Skin epidermis (tissue), 12 donors: ENCODE measurements at regions not wholly inside any gene's neighbourhood (a gene's known extent, or its start where the extent isn't known, plus 50 kb on each side); places are given as distances from the start of the nearest gene placed in this dataset.
"Not testable (repeated sequence)": the region's sequence is repeated elsewhere in the genome, so short reads cannot be mapped to it uniquely, and the experiment has no call there.

Source experiments
- H3K27ac ChIP-seq, 21 experiments: fragments of 200-600 bp; sonication (generic) in 11 of 21; one replicate each; pipeline ENCODE4 v1.5.0; 2020; ENCODE audit warnings: mild to moderate bottlenecking in 3 of 21, inconsistent platforms in 2 of 21, moderate library complexity in 2 of 21
- H3K4me3 ChIP-seq, 7 experiments: fragments of 200-600 bp; sonication (generic) in 2 of 7; one replicate each; pipeline ENCODE4 v1.5.0; 2020; ENCODE audit warnings: inconsistent platforms in 2 of 7, mild to moderate bottlenecking in 2 of 7, moderate library complexity in 1 of 7

DNA sequence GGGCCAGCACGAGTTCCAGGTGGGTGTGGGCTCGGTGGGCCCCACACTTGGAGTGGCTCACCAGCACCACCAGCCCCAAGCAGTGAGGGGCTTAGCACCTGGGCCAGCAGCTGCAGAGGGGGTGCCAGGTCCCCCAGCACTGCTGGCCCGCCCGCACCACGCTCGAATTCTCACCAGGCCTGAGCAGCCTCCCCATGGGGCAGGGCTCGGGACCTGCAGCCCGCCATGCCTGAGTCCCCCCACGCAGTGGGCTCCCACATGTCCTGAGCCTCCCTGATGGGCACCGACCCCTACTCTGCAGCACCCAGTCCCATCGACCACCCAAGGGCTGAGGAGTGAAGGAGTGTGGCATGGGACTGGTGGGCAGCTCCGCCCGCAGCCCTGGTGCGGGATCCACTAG is 593.4 kb downstream of the GABRG1 start:
- no peak overlapping the region for H3K4me3 ChIP-seq
- no peak overlapping the region for H3K27ac ChIP-seq

GRCh38 chr4:45527160-45527559 is 596.7 kb downstream of the GABRG1 start:
- H3K27ac ChIP-seq, result no peak overlapping the region
- H3K4me3 ChIP-seq, result no peak overlapping the region

GRCh38 chr4:45518832-45519231 is 605.0 kb downstream of the GABRG1 start:
- no peak overlapping the region for H3K4me3 ChIP-seq
- H3K27ac ChIP-seq, result no peak overlapping the region

DNA sequence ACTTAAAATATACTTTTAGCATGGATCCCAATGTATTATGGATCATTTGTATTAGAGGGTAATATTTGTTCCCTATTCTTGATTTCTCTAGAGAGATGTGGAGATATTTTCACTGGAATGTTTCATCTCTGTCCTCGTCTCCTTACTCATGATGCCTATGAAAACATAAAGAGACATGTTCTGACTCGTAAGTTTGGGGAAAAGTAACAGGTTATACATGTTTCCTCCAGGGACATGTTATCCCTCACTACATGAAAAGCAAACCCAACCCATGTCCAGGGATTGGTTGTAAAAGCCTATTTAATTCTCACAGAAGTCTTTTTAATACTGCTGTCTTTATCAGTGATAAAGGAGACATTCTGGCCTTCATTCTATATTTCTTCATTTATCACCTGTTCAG is 621.4 kb downstream of the GABRG1 start:
- no peak overlapping the region for H3K4me3 ChIP-seq

DNA sequence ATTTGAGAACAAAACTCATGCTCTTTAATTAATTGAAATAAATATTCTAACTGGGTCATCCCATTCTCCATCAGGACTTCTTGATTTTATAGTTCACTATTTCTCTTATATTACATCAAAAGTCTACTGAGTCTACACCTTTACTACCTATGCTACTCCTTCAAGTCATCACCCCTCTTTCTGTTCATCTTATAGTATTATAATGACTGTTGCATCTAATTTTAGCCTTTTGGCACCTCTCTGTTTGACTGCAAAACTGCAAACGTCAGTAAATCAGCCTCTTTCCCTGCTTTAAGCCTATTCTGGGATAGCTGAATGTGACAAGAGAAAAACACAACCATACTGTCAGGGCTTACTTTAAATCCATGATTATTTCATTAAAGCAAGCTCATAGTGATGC is 639.1 kb downstream of the GABRG1 start:
- H3K4me3 ChIP-seq, result no peak overlapping the region
- H3K27ac ChIP-seq, result no peak overlapping the region

More for the DNA sequence above, 621.4 kb downstream of the GABRG1 start:
- H3K27ac ChIP-seq, result no peak overlapping the region

DNA sequence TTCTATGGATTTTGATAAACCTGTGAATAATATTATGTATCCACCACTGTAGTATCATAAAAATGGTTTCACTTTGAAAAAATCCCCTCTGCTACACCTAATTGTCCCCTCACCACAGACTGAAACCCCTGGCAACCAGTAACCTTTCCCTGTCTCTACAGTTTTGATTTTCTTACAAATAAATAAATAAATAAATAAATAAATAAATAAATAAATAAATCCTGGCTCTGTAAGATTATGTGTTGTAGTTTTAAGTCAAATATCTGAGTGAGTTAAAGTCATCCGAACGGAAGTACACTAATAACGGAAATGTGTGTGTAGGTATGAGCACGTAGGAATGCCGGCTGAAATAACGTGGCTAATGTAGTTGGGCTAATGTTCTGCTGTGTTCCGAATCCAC is 641.5 kb downstream of the GABRG1 start:
- no peak overlapping the region for H3K4me3 ChIP-seq

GRCh38 chr4:45477311-45477733 is 646.5 kb downstream of the GABRG1 start:
- Histone ChIP-seq H3K27ac (no peak overlapping the region), H3K4me3 (no peak overlapping the region)

More for the DNA sequence above, 641.5 kb downstream of the GABRG1 start:
- H3K27ac ChIP-seq, result no peak overlapping the region

GRCh38 chr4:45475548-45475947 is 648.3 kb downstream of the GABRG1 start:
- no peak overlapping the region for H3K27ac ChIP-seq
- H3K4me3 ChIP-seq, result no peak overlapping the region

DNA sequence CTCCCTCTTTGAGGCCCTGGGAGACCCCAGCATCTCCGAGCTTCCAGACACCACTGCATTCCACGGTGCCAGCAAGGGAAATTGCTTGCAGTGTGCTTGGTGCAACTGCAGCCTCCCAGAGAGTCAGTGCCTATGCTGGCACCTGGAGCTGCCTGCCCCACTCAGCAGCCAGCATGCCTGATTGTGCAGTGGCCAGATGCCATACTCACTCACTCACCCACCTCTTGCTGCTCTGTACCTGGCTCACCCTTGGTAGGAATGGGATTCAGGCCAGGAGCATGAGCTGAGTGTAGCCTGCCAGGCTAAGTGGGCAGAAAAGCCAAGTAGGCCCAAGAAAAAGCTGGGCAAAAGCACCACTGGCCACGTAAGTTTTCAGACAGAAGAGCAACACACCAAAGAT is 651.4 kb downstream of the GABRG1 start:
- Histone ChIP-seq H3K27ac (no peak overlapping the region), H3K4me3 (no peak overlapping the region)

GRCh38 chr4:45471335-45471734 is 652.5 kb downstream of the GABRG1 start:
- Histone ChIP-seq H3K4me3 (no peak overlapping the region), H3K27ac (no peak overlapping the region)

DNA sequence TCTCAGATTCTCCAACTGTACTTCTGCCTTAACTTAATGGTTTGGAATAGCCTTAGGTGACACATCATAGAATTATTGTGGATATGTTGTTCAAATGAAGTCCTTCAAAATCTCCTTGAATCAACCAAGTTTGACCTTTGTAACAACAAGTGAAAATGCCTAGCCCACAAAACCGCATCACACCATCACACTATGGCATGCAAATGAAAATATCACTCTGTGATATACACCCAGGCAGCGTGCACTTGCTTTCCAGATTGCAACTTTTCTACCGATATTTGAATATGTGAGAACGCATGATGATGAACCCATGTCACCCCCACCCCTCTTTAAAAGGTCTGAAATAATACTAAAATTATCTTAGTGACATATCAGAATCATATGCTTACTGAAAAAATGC is 656.7 kb downstream of the GABRG1 start:
- no peak overlapping the region for H3K27ac ChIP-seq

DNA sequence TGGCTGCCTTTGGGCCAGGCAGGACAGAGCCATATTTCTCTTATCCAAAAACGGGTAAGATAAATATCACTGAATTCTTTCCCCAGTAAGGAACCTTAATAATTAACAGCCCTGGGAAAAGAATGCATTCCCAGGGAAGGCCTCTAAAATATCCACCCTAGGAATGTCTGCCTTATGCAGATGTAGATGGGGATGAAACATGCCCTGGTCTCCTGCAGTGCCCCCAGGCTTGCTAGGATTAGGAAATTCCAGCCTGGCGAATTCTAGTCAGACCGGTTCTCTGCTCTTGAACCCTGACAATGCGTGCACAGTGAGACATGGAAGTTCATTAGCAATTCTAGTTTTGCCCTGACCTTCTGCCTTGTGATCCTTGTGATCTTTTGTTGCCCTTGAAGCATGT is 663.7 kb downstream of the GABRG1 start:
- not testable (repeated sequence) for H3K4me3 ChIP-seq, H3K27ac ChIP-seq

More for the DNA sequence above, 656.7 kb downstream of the GABRG1 start:
- no peak overlapping the region for H3K4me3 ChIP-seq

DNA sequence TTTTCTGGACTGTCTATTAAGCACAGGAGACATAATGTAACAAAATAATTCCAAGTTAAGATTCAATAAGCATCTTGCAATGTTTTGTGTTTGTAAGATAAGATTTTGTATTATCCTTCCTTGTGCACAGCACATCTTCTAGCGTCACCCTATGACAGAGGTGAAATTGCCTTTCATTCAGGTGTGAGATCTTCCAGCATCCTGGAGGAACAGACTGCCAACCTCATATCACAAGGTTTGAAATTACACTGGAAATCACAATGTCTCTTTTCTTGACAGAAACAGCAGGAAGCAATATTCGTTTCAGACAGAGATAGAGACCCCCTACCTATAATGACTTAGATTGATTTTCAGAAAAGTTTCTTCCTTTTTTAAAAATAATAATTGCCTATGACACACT is 668.6 kb downstream of the GABRG1 start:
- Histone ChIP-seq H3K4me3 (no peak overlapping the region), H3K27ac (no peak overlapping the region)

GRCh38 chr4:45453258-45453853 is 670.5 kb downstream of the GABRG1 start:
- Histone ChIP-seq H3K27ac (no peak overlapping the region), H3K4me3 (no peak overlapping the region)

DNA sequence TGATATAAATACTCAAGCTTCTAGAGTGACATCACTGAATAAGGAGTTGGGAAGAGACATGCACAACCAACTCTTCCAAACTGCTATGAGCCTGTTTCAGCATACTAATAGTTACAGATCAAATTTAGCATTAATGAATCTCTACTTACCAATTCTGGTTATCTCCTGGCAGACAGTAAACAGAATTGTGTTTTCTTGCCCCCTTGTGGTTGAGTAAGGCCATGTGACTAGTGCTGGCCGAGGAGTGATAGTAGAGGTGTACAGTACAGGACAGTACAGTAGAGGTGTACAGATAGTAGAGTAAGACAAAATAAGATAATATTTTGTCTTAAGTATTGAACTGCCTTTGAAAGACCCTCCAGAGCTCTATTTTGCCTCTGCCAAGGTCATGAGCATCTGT is 681.4 kb downstream of the GABRG1 start:
- Histone ChIP-seq H3K4me3 (no peak overlapping the region), H3K27ac (no peak overlapping the region)

DNA sequence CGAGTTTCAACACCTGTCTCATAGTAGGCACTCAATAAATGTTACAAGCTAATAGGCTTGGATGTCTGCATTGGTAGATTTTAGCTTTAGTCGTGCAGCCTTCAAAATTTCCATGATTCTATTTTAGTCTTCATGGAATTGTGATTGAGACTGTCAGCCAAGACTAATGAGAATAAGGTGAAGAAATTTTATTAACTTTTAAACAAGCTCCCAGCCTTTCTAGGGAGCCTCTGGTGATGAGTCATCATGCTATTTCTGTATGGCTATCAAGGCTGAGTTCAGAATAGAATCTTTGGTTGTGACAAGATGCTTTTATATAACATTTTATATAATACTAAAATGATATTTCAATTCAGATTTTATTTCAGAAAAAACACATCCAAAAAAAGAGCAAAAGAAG is 685.8 kb downstream of the GABRG1 start:
- Histone ChIP-seq H3K27ac (no peak overlapping the region), H3K4me3 (no peak overlapping the region)

DNA sequence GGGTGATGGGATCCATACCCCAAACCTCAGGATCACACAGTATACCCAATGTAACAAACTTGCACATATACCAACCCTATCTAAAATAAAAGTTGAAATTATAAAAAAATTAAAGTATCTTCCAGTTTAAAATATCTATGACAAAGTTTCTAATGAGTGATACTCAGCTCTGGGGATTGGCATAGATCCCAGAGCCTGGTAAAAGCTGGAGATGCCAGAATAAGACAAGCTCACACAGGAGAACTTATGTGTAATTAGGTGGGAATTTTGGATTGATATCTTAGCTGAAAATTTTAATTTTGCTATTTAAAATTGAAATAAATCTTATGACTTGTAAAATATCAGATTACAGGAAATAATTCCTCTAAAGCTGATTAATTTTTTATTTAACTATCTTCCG is 686.5 kb downstream of the GABRG1 start:
- Histone ChIP-seq H3K4me3 (no peak overlapping the region), H3K27ac (no peak overlapping the region)

GRCh38 chr4:45425135-45425534 is 698.7 kb downstream of the GABRG1 start:
- no peak overlapping the region for H3K4me3 ChIP-seq
- no peak overlapping the region for H3K27ac ChIP-seq

GRCh38 chr4:45423896-45424295 is 697.5 kb upstream of the GNPDA2 start:
- Histone ChIP-seq H3K27ac (no peak overlapping the region), H3K4me3 (no peak overlapping the region)

DNA sequence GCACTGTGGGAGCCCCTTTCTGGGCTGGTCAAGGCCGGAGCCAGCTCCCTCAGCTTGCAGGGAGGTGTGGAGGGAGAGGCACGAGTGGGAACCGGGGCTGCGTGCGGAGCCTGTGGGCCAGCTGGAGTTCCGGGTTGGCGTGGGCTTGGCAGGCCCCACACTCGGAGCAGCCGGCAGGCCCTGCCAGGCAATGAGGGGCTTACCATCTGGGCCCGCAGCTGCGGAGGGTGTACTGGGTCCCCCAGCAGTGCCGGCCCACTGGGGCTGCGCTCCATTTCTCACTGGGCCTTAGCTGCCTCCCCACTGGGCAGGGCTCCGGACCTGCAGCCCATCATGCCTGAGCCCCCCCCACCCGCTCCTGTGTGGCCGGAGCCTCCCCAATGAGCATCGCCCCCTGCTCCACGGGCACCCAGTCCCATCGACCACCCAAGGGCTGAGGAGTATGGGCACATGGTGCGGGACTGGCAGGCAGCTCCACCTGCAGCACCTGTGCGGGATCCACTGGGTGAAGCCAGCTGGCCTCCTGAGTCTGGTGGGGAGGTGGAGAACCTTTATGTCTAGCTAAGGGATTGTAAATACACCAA is 693.8 kb upstream of the GNPDA2 start:
- H3K4me3 ChIP-seq, H3K27ac ChIP-seq: not testable (repeated sequence)

GRCh38 chr4:45410701-45411210 is 684.4 kb upstream of the GNPDA2 start:
- Histone ChIP-seq H3K4me3 (no peak overlapping the region), H3K27ac (no peak overlapping the region)

DNA sequence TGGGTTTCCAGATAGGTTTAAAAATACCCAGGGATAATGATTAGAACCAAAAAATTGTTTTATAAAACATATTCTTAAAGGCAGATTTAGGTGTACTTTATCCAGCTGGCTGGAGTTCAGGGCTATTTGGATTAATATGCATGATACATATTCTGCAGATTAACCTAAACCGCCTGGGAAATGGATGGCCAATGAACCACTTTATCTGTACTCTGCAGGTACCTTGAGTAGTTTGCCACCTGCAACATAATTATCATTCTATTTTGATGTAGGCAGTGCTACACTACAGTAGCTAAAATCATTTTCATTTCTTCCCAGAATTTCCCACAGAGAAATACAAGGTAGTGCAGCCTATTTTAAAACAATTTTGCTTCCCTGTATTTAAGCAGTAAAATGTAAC is 683.2 kb upstream of the GNPDA2 start:
- Histone ChIP-seq H3K4me3 (no peak overlapping the region), H3K27ac (no peak overlapping the region)
